SK-N-SH treated with all-trans-retinoic acid at 6 μM for 48 hours (cell line): ENCODE measurements at regions not wholly inside any gene's neighbourhood (a gene's known extent, or its start where the extent isn't known, plus 50 kb on each side); places are given as distances from the start of the nearest gene placed in this dataset.
A peak's percentile ranks its signal among the peaks of the same experiment; 100 is the strongest.

Experiments
- ATAC-seq: fragments of 200-7000 bp; cut with Tn5 transposase; 3 replicates; pipeline ENCODE4 v1.9.1; 2020; ENCODE audit warnings: mild to moderate bottlenecking, moderate library complexity
- BACH2 ChIP-seq: fragments of 250-450 bp; sonication (Bioruptor Pico); IDR thresholded peaks from 2 replicates; pipeline ENCODE4 v1.9.0; 2021; ENCODE audit warnings: mild to moderate bottlenecking, borderline replicate concordance
- CSDC2 ChIP-seq: fragments of 250-450 bp; sonication (Bioruptor Pico); IDR thresholded peaks from 2 replicates; pipeline ENCODE4 v1.5.0; 2020; ENCODE audit warnings: mild to moderate bottlenecking, moderate library complexity
- GLIS3 ChIP-seq: fragments of 250-450 bp; sonication (Bioruptor Pico); IDR thresholded peaks from 2 replicates; pipeline ENCODE4 v1.5.0; 2020; ENCODE audit warnings: mild to moderate bottlenecking, moderate library complexity
- ISL1 ChIP-seq: fragments of 250-450 bp; sonication (Bioruptor Pico); IDR thresholded peaks from 2 replicates; pipeline ENCODE4 v2.1.2; 2022; ENCODE audit warnings: mild to moderate bottlenecking, moderate library complexity
- OSR1 ChIP-seq: fragments of 250-450 bp; sonication (Bioruptor Pico); IDR thresholded peaks from 2 replicates; pipeline ENCODE4 v1.8.0; 2022; ENCODE audit warnings: moderate library complexity, mild to moderate bottlenecking, inconsistent platforms
- PATZ1 ChIP-seq: fragments of 250-450 bp; sonication (Bioruptor Pico); IDR thresholded peaks from 2 replicates; pipeline ENCODE4 v1.8.0; 2020; ENCODE audit warnings: mild to moderate bottlenecking, moderate library complexity, borderline replicate concordance
- POU6F1 ChIP-seq: fragments of 250-450 bp; sonication (Bioruptor Pico); IDR thresholded peaks from 2 replicates; pipeline ENCODE4 v1.8.0; 2021; ENCODE audit warnings: low read depth, mild to moderate bottlenecking, moderate library complexity, borderline replicate concordance
- PPARA ChIP-seq: fragments of 250-450 bp; sonication (Bioruptor Pico); IDR thresholded peaks from 2 replicates; pipeline ENCODE4 v1.5.0; 2020; ENCODE audit warnings: mild to moderate bottlenecking, borderline replicate concordance
- RARB ChIP-seq: fragments of 250-450 bp; sonication (Bioruptor Pico); IDR thresholded peaks from 2 replicates; pipeline ENCODE4 v1.8.0; 2021; ENCODE audit warnings: mild to moderate bottlenecking, moderate library complexity
- SNAI2 ChIP-seq: fragments of 250-450 bp; sonication (Bioruptor Pico); IDR thresholded peaks from 2 replicates; pipeline ENCODE4 v1.5.0; 2020; ENCODE audit warnings: mild to moderate bottlenecking, moderate library complexity
- TCF4 ChIP-seq: fragments of 250-450 bp; sonication (Bioruptor Pico); IDR thresholded peaks from 2 replicates; pipeline ENCODE4 v1.8.0; 2021; ENCODE audit warnings: mild to moderate bottlenecking, moderate library complexity, borderline replicate concordance
- TSHZ2 ChIP-seq: fragments of 250-450 bp; sonication (Bioruptor Pico); IDR thresholded peaks from 2 replicates; pipeline ENCODE4 v1.5.0; 2020; ENCODE audit warnings: mild to moderate bottlenecking, moderate library complexity
- ZC3H10 ChIP-seq: fragments of 250-450 bp; sonication (Bioruptor Pico); IDR thresholded peaks from 2 replicates; pipeline ENCODE4 v1.5.1; 2021; ENCODE audit warnings: mild to moderate bottlenecking, moderate library complexity
- ZFP3 ChIP-seq: fragments of 250-450 bp; sonication (Bioruptor Pico); IDR thresholded peaks from 2 replicates; pipeline ENCODE4 v1.5.0; 2020; ENCODE audit warnings: mild to moderate bottlenecking, moderate library complexity
- ZFP30 ChIP-seq: fragments of 450-650 bp; formaldehyde crosslinking; IDR thresholded peaks from 2 replicates; pipeline ENCODE4 v1.5.0; 2022; ENCODE audit warnings: mild to moderate bottlenecking, moderate library complexity
- ZNF70 ChIP-seq: fragments of 450-650 bp; formaldehyde crosslinking; IDR thresholded peaks from 2 replicates; pipeline ENCODE4 v1.5.0; 2020; ENCODE audit warnings: mild to moderate bottlenecking, moderate library complexity
- ZNF8 ChIP-seq: fragments of 450-650 bp; formaldehyde crosslinking; IDR thresholded peaks from 2 replicates; pipeline ENCODE4 v1.5.0; 2020; ENCODE audit warnings: mild to moderate bottlenecking, moderate library complexity
- TF ChIP-seq, protein P1 (sequence below): fragments of 250-450 bp; sonication (Bioruptor Pico); IDR thresholded peaks from 2 replicates; pipeline ENCODE4 v1.5.1; 2020; ENCODE audit warnings: low read depth, mild to moderate bottlenecking, moderate library complexity
- TF ChIP-seq, protein P2 (sequence below): fragments of 250-450 bp; sonication (Bioruptor Pico); IDR thresholded peaks from 2 replicates; pipeline ENCODE4 v1.5.1; 2021; ENCODE audit warnings: mild to moderate bottlenecking, moderate library complexity

GRCh38 chr4:53861856-53862610 lies 202.4 kb downstream of the CHIC2 start (continued):
- TF ChIP-seq, protein P1, sequence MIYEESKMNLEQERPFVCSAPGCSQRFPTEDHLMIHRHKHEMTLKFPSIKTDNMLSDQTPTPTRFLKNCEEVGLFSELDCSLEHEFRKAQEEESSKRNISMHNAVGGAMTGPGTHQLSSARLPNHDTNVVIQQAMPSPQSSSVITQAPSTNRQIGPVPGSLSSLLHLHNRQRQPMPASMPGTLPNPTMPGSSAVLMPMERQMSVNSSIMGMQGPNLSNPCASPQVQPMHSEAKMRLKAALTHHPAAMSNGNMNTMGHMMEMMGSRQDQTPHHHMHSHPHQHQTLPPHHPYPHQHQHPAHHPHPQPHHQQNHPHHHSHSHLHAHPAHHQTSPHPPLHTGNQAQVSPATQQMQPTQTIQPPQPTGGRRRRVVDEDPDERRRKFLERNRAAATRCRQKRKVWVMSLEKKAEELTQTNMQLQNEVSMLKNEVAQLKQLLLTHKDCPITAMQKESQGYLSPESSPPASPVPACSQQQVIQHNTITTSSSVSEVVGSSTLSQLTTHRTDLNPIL = no peak

DNA sequence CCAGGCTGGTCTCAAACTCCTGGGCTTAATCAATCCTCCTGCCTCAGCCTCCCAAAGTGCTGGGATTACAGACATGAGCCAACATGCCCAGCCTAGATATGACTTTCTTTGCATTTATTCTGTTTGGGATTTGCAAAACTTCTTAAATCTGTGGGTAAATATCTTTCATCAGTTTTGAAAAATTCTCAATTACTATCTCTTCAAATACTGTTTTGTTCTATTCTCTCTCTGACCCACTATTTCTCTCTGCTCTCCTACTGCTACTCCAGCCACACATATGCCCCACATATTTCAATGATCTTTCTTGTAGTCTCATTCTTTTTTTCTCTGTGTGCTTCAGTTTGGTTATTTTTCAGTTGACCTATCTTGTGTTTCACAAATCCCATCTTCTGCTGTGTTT lies 205.1 kb downstream of the CHIC2 start:
- no peak for ATAC-seq
- TF ChIP-seq BACH2 (CRISPR knock-in tag) = no peak
- TF ChIP-seq, protein P1 = no peak
- TF ChIP-seq, all 23 proteins: peak for 0

GRCh38 chr4:53858744-53859143 lies 205.7 kb downstream of the CHIC2 start:
- no peak for ATAC-seq
- no peak for TF ChIP-seq POU6F1 (CRISPR knock-in tag)
- TF ChIP-seq ZNF8 (CRISPR knock-in tag) = no peak
- no peak for TF ChIP-seq CSDC2 (CRISPR knock-in tag)
- no peak for TF ChIP-seq GLIS3 (CRISPR knock-in tag)
- TF ChIP-seq TSHZ2 (CRISPR knock-in tag) = no peak
- TF ChIP-seq RARB = no peak
- no peak for TF ChIP-seq ZNF70
- no peak for TF ChIP-seq ZC3H10 (CRISPR knock-in tag)
- TF ChIP-seq PATZ1 (CRISPR knock-in tag) = no peak
- TF ChIP-seq ISL1 (CRISPR knock-in tag) = no peak
- no peak for TF ChIP-seq BACH2 (CRISPR knock-in tag)
- TF ChIP-seq PPARA (CRISPR knock-in tag) = no peak
- no peak for TF ChIP-seq TCF4
- no peak for TF ChIP-seq SNAI2

DNA sequence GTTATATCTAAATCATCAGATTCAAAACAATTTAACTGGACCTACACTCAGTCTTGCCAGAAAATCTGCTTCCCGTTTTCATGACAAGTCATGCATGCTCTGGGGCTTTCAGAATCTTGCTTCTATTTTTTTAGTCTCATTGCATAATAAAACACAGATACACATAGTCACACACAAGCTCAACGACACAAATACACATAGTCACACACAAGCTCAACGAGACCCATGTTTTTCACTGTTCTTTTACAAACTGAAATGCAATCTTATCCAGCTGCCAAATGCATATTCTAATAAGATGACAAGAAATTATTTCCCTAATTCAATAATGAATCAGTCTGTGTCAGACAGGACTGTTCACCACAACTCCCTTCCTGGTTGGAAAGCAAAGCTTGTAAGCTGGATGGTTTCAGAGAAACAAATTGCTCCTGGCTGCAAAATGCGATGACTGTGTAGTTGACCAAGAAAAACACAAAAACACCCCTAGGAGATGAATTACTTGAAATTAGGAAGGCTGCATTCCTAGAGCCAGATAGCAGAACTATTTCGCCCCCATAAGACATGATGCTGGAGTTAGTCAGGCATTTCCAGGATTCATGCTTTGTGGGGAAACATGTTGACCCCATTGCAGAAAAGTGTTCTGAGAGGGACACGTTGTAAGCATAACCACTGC lies 208.7 kb downstream of the CHIC2 start:
- ATAC-seq = peak; percentile 86
- no peak for TF ChIP-seq ZC3H10 (CRISPR knock-in tag)
- TF ChIP-seq ZFP3 (CRISPR knock-in tag) = no peak

GRCh38 chr4:53854991-53855568 lies 209.3 kb downstream of the CHIC2 start:
- no peak for TF ChIP-seq OSR1 (CRISPR knock-in tag)
- TF ChIP-seq, protein P2, sequence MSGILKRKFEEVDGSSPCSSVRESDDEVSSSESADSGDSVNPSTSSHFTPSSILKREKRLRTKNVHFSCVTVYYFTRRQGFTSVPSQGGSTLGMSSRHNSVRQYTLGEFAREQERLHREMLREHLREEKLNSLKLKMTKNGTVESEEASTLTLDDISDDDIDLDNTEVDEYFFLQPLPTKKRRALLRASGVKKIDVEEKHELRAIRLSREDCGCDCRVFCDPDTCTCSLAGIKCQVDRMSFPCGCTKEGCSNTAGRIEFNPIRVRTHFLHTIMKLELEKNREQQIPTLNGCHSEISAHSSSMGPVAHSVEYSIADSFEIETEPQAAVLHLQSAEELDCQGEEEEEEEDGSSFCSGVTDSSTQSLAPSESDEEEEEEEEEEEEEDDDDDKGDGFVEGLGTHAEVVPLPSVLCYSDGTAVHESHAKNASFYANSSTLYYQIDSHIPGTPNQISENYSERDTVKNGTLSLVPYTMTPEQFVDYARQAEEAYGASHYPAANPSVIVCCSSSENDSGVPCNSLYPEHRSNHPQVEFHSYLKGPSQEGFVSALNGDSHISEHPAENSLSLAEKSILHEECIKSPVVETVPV (CRISPR knock-in tag) = no peak
- no peak for TF ChIP-seq ZNF70
- no peak for TF ChIP-seq ISL1 (CRISPR knock-in tag)
- TF ChIP-seq ZNF8 (CRISPR knock-in tag) = no peak
- TF ChIP-seq BACH2 (CRISPR knock-in tag) = no peak
- no peak for TF ChIP-seq POU6F1 (CRISPR knock-in tag)
- TF ChIP-seq GLIS3 (CRISPR knock-in tag) = no peak
- no peak for TF ChIP-seq ZFP30
- TF ChIP-seq, all 23 proteins: peak for 0
- peak; percentile 72 for ATAC-seq
